Breast epithelium (tissue), 3 donors: ENCODE measurements at regions not wholly inside any gene's neighbourhood (a gene's known extent, or its start where the extent isn't known, plus 50 kb on each side); places are given as distances from the start of the nearest gene placed in this dataset.
A peak's percentile ranks its signal among the peaks of the same experiment; 100 is the strongest.

Experiments
- POLR2A ChIP-seq: fragments of 450-650 bp; IDR thresholded peaks from one replicate; pipeline ENCODE4 v1.6.1; 2016; ENCODE audit warnings: antibody characterized with exemption, mild to moderate bottlenecking, moderate library complexity
- POLR2AphosphoS5 ChIP-seq, 3 donors: sonication (generic); formaldehyde crosslinking; IDR thresholded peaks; one replicate each; pipeline ENCODE4 v1.6.1; 2017; ENCODE audit warnings: antibody characterized with exemption in 3 of 3

DNA sequence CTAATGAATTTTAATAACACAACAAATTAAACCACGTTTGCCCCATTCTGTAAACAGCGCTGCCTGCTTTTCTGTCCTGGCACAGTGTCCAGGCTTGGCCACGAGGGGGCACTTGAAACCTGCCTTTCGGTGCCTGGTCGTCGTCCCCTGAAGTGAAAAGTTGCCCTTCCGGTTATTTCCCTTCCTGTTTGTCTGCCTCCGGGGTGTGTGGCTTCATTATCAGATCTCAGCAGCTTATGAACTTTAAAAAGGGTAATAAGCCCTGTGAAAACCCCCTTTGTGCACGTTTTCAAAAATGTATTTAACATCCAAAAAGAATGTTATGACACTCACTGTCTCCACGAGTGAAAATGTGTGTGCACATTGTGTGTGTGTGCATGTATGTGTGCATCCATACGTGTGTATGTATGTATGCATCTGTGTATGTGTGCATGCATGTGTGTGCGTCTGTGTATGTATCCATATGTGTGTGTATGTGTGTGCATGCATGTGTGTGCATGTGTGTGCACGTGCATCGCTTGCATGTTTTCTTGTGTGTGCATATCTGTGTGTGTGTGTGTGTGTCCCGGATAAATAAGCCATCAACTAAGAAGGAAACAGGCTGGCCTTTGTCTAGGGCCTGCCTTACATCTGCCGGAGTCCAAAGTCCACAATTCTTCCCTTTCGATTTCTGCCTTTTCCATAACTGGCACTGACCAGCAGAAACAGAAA is 358.4 kb downstream of the THBS2 start:
- TF ChIP-seq POLR2A (no peak), POLR2AphosphoS5 (IDR thresholded peaks at IDR 0.05) (peak; percentile 32 to 51 (median 35))
